Esophagus (tissue), 2 donors: ENCODE measurements at regions not wholly inside any gene's neighbourhood (a gene's known extent, or its start where the extent isn't known, plus 50 kb on each side); places are given as distances from the start of the nearest gene placed in this dataset.

ENCODE experiments used
- H3K27ac ChIP-seq, 2 donors: one replicate each; pipeline ENCODE4 v1.5.1; 2013; ENCODE audit warnings: low read depth in 2 of 2, mild to moderate bottlenecking in 2 of 2, inconsistent platforms in 1 of 2, low read length in 1 of 2, moderate library complexity in 1 of 2
- H3K27me3 ChIP-seq, 2 donors: one replicate each; pipeline ENCODE4 v1.6.1; 2013; ENCODE audit warnings: low read length in 2 of 2, control low read depth in 1 of 2, mild to moderate bottlenecking in 1 of 2; ENCODE audit not compliant: insufficient read depth in 2 of 2, control insufficient read depth in 1 of 2
- H3K36me3 ChIP-seq, 2 donors: one replicate each; pipeline ENCODE4 v1.6.1; 2013; ENCODE audit warnings: low read length in 1 of 2; ENCODE audit not compliant: control insufficient read depth in 2 of 2, insufficient read depth in 2 of 2
- H3K4me1 ChIP-seq, 2 donors: one replicate each; pipeline ENCODE4 v1.6.1; 2013; ENCODE audit warnings: low read length in 1 of 2; ENCODE audit not compliant: control insufficient read depth in 2 of 2, insufficient read depth in 2 of 2
- H3K4me3 ChIP-seq, 2 donors: one replicate each; pipeline ENCODE4 v1.5.1; 2013; ENCODE audit warnings: low read length in 2 of 2, mild to moderate bottlenecking in 2 of 2, low read depth in 1 of 2, moderate library complexity in 1 of 2
- H3K9me3 ChIP-seq, 2 donors: one replicate each; pipeline ENCODE4 v1.6.1; 2013; ENCODE audit warnings: mild to moderate bottlenecking in 2 of 2, low read depth in 1 of 2, low read length in 1 of 2, moderate library complexity in 1 of 2; ENCODE audit not compliant: control insufficient read depth in 2 of 2, insufficient read depth in 1 of 2
- WGBS, 2 donors: extraction: QIAGEN DNeasy Blood & Tissue Kit; methylation state at CpG; one replicate each; pipeline ENCODE4 v1.1.7; 2013; 5-methylcytosine and 5-hydroxymethylcytosine counted together
- donor health status: healthy with polysubstance abuse.
- donor health status: Bipolar disorder and iron deficiency.

DNA sequence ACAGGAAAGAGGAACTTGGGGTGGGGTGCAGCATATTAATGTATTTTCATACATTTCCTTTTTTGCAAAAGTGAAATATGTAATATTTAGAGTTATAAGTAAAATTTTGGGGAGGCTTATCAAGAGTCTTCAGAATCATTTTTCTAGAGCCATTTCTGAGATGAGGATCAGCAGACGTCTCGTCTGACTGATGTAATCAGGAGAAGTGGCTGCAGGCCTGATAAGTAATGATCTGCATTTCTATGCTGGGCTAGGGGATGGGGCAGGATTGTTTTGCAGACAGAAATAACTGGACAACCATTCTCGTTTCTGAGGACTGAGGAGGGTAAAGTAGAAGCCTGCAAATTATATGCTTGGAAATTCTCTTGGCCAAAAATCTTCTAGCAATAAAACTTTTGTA, 89.2 kb upstream of the ARGLU1 start:
- Histone ChIP-seq H3K4me3 (no peak overlapping the region), H3K27me3 (no peaks in the 10 kb centered on the region), H3K4me1 (no peaks in the 10 kb centered on the region), H3K27ac (no peak overlapping the region), H3K36me3 (no peaks in the 10 kb centered on the region), H3K9me3 (no peaks in the 10 kb centered on the region)
- 61 to 71% methylated on average over 3 of the region's 3 CpGs for WGBS, 2 donors

- Histone ChIP-seq H3K9me3 (no peaks in the 10 kb centered on the region), H3K27me3 (no peaks in the 10 kb centered on the region), H3K4me1 (no peaks in the 10 kb centered on the region), H3K4me3 (no peak overlapping the region), H3K27ac (no peak overlapping the region), H3K36me3 (no peaks in the 10 kb centered on the region)
- WGBS, 2 donors = 42 to 49% methylated on average over 1 of the region's 1 CpG
These were observed 88.2 kb upstream of the ARGLU1 start for GRCh38 chr13:106656186-106656585.

DNA sequence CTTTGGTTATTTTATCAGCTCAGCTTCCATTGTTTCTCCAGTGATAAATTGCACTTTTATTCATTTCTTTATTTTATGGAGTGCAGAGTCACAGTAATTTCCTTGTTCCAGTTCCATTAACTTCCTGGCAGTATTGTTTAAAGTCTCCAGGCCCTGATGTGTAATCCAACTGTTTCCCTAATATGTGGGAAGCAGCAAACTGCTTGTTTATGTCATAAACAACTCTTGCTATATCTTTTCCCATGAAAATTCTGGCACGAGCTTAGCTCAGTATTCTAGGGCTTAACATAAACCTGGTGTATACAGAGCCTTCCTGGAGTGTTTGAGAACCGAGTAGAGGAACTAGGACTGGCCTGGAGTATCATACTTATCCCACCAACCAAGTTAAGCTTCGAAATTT, 83.5 kb upstream of the ARGLU1 start:
- H3K9me3 ChIP-seq = no peaks in the 10 kb centered on the region
- no peaks in the 10 kb centered on the region for H3K27me3 ChIP-seq
- no peak overlapping the region for H3K27ac ChIP-seq
- 71% methylated on average over 3 of the region's 3 CpGs for WGBS, 2 donors
- no peak overlapping the region for H3K4me3 ChIP-seq
- H3K4me1 ChIP-seq = no peaks in the 10 kb centered on the region
- H3K36me3 ChIP-seq = no peaks in the 10 kb centered on the region

- Histone ChIP-seq H3K4me3 (no peak overlapping the region), H3K9me3 (no peaks in the 10 kb centered on the region), H3K27ac (no peak overlapping the region), H3K36me3 (no peaks in the 10 kb centered on the region), H3K27me3 (no peaks in the 10 kb centered on the region), H3K4me1 (no peaks in the 10 kb centered on the region)
- WGBS, 2 donors = 92 to 94% methylated on average over 7 of the region's 7 CpGs
These were observed 82.8 kb upstream of the ARGLU1 start for GRCh38 chr13:106650690-106651205.

GRCh38 chr13:106649495-106649894, 81.6 kb upstream of the ARGLU1 start:
- WGBS, 2 donors = 49 to 56% methylated on average over 4 of the region's 4 CpGs
- Histone ChIP-seq H3K4me3 (no peak overlapping the region), H3K9me3 (no peaks in the 10 kb centered on the region), H3K27ac (peak overlapping the region in 1 of 2 donors; percentile 25), H3K4me1 (no peaks in the 10 kb centered on the region), H3K36me3 (no peaks in the 10 kb centered on the region), H3K27me3 (no peaks in the 10 kb centered on the region)

- Histone ChIP-seq H3K36me3 (no peaks in the 10 kb centered on the region), H3K9me3 (no peaks in the 10 kb centered on the region), H3K4me1 (no peaks in the 10 kb centered on the region), H3K4me3 (no peak overlapping the region), H3K27ac (no peak overlapping the region), H3K27me3 (no peaks in the 10 kb centered on the region)
- 89 to 94% methylated on average over 5 of the region's 5 CpGs for WGBS, 2 donors
These were observed 72.6 kb upstream of the ARGLU1 start for GRCh38 chr13:106640515-106640914.

DNA sequence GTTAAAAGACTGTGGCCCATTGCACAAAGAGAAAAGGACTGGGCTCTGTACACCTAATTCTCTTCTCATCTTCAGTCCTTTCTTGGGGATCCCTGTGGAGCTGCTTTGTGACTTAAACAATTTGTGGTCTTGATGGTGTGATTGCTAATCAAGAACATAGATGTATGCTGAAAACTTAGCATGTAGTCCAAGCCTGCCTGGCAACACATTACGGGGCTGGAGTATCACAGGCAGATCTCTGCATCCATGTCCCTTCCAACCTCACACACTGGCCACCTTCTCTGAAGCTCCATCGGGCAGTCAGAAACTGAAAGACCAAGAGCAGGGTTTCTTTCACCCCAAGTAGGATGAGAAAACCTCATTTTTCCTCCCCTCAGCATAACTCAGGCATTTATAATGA, 69.6 kb upstream of the ARGLU1 start:
- Histone ChIP-seq H3K36me3 (no peaks in the 10 kb centered on the region), H3K4me3 (no peak overlapping the region), H3K4me1 (no peaks in the 10 kb centered on the region), H3K27ac (no peak overlapping the region), H3K27me3 (no peaks in the 10 kb centered on the region), H3K9me3 (no peaks in the 10 kb centered on the region)
- WGBS, 2 donors = 93 to 96% methylated on average over 2 of the region's 2 CpGs

GRCh38 chr13:106636492-106636891, 68.6 kb upstream of the ARGLU1 start:
- H3K27me3 ChIP-seq = no peaks in the 10 kb centered on the region
- 86% methylated on average over 3 of the region's 3 CpGs for WGBS, 2 donors
- no peak overlapping the region for H3K27ac ChIP-seq
- no peaks in the 10 kb centered on the region for H3K36me3 ChIP-seq
- no peaks in the 10 kb centered on the region for H3K4me1 ChIP-seq
- no peaks in the 10 kb centered on the region for H3K9me3 ChIP-seq
- H3K4me3 ChIP-seq = no peak overlapping the region

DNA sequence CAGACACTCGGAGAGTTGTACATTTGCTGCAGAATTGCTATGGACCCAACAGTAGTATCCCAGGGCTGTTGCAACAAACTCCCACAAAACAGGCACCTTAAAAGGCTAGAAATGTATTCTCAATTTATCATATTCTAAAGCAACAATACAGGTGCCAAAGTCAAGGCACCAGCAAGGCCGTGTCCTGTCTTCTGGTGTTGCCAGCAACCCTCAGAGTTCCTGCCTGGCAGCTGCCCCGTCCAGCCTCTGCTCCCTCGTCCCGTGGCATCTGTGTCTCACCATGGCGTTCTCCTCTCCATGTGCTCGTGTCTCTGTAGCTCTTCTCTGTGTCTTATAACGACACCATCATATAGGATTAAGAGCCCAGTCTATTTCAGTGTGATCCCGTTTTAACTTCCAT, 67.7 kb upstream of the ARGLU1 start:
- no peak overlapping the region for H3K4me3 ChIP-seq
- H3K9me3 ChIP-seq = no peaks in the 10 kb centered on the region
- no peak overlapping the region for H3K27ac ChIP-seq
- H3K27me3 ChIP-seq = no peaks in the 10 kb centered on the region
- 81 to 88% methylated on average over 9 of the region's 9 CpGs for WGBS, 2 donors
- no peaks in the 10 kb centered on the region for H3K4me1 ChIP-seq
- H3K36me3 ChIP-seq = no peaks in the 10 kb centered on the region

DNA sequence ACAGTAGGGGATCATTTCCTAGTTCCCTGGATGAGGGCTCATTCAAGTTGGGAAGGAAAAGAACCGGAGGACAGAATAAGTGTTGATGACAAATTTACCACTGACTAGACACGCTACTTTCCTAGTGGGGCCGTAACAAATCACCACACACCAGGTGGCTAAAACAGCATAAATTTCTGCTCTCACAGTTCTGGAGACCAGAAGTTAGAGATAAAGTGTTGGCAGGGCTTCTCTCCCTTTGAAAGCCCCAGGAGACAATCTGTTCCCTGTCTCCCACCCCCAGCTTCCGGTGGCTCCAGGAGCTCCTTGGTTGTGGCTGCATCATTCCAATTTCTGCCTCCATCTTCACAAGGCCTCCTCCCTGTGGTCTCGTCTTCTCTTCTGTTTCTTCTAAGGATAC, 65.4 kb upstream of the ARGLU1 start:
- no peak overlapping the region for H3K4me3 ChIP-seq
- no peak overlapping the region for H3K27ac ChIP-seq
- 88 to 91% methylated on average over 5 of the region's 5 CpGs for WGBS, 2 donors
- H3K27me3 ChIP-seq = no peaks in the 10 kb centered on the region
- H3K4me1 ChIP-seq = no peaks in the 10 kb centered on the region
- no peaks in the 10 kb centered on the region for H3K36me3 ChIP-seq
- H3K9me3 ChIP-seq = no peaks in the 10 kb centered on the region
